Activated CD4-positive, alpha-beta T cell treated with anti-CD3 and anti-CD28 coated beads, Interleukin-2, amount 10 ng/mL, durations not matched to agents 24 days and 14 days (primary cell): ENCODE measurements at regions not wholly inside any gene's neighbourhood (a gene's known extent, or its start where the extent isn't known, plus 50 kb on each side); places are given as distances from the start of the nearest gene placed in this dataset.
A peak's percentile ranks its signal among the peaks of the same experiment; 100 is the strongest.

Source experiments
- DNase-seq: peaks from one replicate; pipeline ENCODE4 v3.0.0; 2022
- H3K27ac Mint-ChIP-seq: one replicate; pipeline ENCODE4 v1.8.0; 2022; ENCODE audit warnings: mild to moderate bottlenecking, mixed read lengths
- H3K27me3 Mint-ChIP-seq: one replicate; pipeline ENCODE4 v1.8.0; 2022; ENCODE audit warnings: mixed read lengths
- H3K36me3 Mint-ChIP-seq: one replicate; pipeline ENCODE4 v1.8.0; 2022; ENCODE audit warnings: low read depth, mild to moderate bottlenecking, mixed read lengths
- H3K4me1 Mint-ChIP-seq: one replicate; pipeline ENCODE4 v1.8.0; 2021; ENCODE audit warnings: mixed read lengths
- H3K4me3 Mint-ChIP-seq: one replicate; pipeline ENCODE4 v1.8.0; 2022; ENCODE audit warnings: mild to moderate bottlenecking, moderate library complexity, mixed read lengths
- H3K9me3 Mint-ChIP-seq: one replicate; pipeline ENCODE4 v1.8.0; 2021; ENCODE audit warnings: mixed read lengths
- intact Hi-C: fragments of 100-400 bp; cut with micrococcal nuclease; formaldehyde crosslinking; loops from one replicate; pipeline ENCODE4 v1.15.1; 2023

DNA sequence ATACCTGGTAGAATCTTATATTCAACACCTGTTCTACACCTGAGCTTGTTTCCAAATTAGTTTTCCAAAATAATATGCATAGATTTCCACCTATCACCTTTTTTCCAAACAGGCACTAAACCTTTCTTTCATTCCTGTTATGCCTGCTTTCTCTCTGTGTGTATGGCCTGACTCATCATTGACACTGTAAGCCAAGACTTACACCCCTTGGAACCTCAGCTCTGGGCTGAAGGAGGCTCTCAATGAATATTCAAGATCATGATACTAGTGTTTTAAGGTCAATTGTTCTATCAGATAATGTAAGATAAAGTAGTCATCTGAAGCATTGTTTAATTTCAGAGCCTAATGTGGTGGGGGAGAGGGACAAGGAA lies 1193.3 kb downstream of the FLRT2 start:
- intact Hi-C loops = no loop called here
- Mint-ChIP-seq H3K4me1 (no peaks in the 10 kb centered on the region), H3K36me3 (no peaks in the 10 kb centered on the region), H3K4me3 (no peak overlapping the region), H3K9me3 (no peaks in the 10 kb centered on the region), H3K27ac (no peak overlapping the region), H3K27me3 (no peaks in the 10 kb centered on the region)
- no peak for DNase-seq

DNA sequence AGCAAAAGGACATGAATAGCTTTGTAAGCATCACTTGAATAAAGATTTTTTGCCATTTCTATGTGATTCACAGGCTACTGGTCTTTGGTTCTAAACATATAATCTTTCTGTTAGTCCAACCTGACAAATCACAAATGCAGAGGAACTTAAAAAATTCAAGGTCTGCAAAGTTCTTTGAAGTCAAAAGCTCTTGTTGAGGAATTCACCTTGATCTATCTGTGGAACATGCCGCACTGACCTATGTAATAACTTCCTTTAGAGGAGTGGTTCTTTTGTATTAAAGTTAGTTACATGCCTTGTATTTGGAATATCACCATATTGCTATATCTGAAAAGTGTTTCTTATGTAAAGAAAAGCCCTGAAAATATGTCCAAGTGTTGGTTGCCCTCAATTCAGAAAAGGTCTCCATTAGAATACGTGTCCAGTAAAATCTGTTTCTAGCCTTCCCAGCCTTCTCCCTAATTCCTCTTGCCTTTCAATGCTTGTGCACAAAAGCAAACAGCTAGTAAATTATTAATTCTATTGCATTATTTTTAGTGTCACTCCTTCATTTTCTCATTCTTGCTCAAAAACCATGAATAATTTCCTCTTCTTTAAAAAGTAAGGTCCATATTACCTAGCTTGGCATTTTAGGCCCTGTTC lies 1192.8 kb downstream of the FLRT2 start:
- intact Hi-C loops = no loop called here
- no peaks in the 10 kb centered on the region for H3K9me3 Mint-ChIP-seq
- no peak for DNase-seq
- no peak overlapping the region for H3K4me3 Mint-ChIP-seq
- H3K4me1 Mint-ChIP-seq = no peaks in the 10 kb centered on the region
- no peaks in the 10 kb centered on the region for H3K27me3 Mint-ChIP-seq
- H3K36me3 Mint-ChIP-seq = no peaks in the 10 kb centered on the region
- no peak overlapping the region for H3K27ac Mint-ChIP-seq

DNA sequence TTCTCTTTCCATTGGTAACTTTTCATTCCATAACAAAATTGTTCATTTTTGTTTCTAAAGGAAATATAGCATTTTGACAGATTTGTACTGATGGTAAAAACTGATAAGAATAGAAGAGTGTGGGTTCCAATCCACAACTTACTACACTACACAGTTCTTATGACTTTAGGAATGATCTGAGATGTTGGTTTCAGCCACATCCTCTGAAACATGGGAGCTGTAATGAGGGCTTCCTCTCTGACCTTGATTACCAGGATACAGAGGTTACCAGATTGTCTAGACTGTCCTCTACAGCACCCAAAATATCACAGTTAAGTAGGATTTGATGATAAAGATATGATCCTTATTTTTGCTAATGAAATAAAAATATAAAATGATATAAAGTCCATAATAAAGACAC lies 1184.6 kb downstream of the FLRT2 start:
- H3K36me3 Mint-ChIP-seq = no peaks in the 10 kb centered on the region

DNA sequence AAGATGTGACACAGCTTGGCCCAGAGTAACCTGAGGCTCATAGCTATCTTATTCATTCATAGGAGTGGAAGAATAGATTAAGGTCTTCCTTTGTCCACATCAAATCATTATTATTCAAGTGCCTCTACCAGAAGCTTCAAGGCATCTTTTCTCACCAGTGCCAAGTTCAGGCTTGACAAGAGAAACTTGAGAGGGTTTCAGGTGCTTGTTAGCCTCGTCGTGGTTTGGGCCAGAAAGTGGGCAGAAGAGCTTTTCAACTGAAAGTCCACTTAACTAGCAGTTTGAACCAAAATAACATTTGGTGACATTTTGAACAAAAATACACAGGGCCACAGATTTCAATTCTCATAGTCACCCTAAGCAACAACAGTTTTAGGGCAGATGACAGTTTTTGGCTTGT lies 1184.2 kb downstream of the FLRT2 start:
- DNase-seq = no peak
- Mint-ChIP-seq H3K27ac (no peak overlapping the region), H3K36me3 (no peaks in the 10 kb centered on the region), H3K4me3 (no peak overlapping the region), H3K9me3 (no peaks in the 10 kb centered on the region), H3K27me3 (no peaks in the 10 kb centered on the region), H3K4me1 (no peaks in the 10 kb centered on the region)
- intact Hi-C loops = no loop called here

More for the DNA sequence above, 1184.6 kb downstream of the FLRT2 start:
- no peaks in the 10 kb centered on the region for H3K27me3 Mint-ChIP-seq
- no peak overlapping the region for H3K27ac Mint-ChIP-seq
- no peak overlapping the region for H3K4me3 Mint-ChIP-seq
- no peak for DNase-seq
- H3K4me1 Mint-ChIP-seq = no peaks in the 10 kb centered on the region
- H3K9me3 Mint-ChIP-seq = no peaks in the 10 kb centered on the region
- intact Hi-C loops = no loop called here

DNA sequence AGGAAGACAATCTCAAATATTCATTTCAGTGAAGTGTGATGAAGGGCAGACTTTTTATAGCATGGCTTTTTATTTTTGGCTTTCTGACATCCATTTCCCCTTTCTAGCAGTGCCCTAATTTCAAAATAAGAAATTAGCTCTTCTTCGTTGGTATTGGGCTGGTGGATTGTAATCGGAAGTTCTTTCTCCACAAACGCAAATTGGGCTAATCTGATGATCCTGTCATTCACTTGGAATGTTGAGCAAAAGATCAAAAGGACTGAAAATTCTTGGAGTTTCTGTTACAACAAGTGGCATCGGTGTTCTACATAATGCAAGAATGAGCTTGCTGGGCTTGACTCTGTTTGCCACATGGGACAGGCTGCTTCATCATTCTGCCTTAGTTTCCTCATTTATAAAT lies 1182.8 kb downstream of the FLRT2 start:
- H3K4me3 Mint-ChIP-seq = no peak overlapping the region
- H3K36me3 Mint-ChIP-seq = no peaks in the 10 kb centered on the region
- H3K27ac Mint-ChIP-seq = no peak overlapping the region
- no peaks in the 10 kb centered on the region for H3K4me1 Mint-ChIP-seq
- intact Hi-C loops = no loop called here
- no peaks in the 10 kb centered on the region for H3K9me3 Mint-ChIP-seq
- no peak for DNase-seq
- no peaks in the 10 kb centered on the region for H3K27me3 Mint-ChIP-seq

DNA sequence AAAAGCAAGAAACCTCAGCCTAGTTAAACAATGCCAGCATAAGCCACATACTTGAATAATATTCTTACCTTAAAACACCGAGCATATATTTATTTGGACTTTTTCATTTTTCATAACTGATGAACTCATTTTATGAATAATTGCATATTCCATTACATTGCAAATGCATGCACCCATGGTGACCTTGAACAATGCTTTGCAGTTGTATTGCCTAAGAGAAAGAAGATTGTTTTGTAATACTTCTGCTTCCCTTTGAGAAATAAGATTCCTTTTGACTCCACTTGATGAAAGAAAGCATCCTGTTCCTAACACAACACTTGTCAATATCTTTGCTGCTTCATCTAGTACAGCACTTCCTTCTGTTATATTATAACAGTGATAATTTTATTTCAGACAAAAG lies 1182.2 kb downstream of the FLRT2 start:
- H3K4me3 Mint-ChIP-seq = no peak overlapping the region
- no peak overlapping the region for H3K27ac Mint-ChIP-seq
- no peaks in the 10 kb centered on the region for H3K9me3 Mint-ChIP-seq
- no peak for DNase-seq
- H3K36me3 Mint-ChIP-seq = no peaks in the 10 kb centered on the region
- no peaks in the 10 kb centered on the region for H3K27me3 Mint-ChIP-seq
- H3K4me1 Mint-ChIP-seq = no peaks in the 10 kb centered on the region
- intact Hi-C loops = no loop called here

DNA sequence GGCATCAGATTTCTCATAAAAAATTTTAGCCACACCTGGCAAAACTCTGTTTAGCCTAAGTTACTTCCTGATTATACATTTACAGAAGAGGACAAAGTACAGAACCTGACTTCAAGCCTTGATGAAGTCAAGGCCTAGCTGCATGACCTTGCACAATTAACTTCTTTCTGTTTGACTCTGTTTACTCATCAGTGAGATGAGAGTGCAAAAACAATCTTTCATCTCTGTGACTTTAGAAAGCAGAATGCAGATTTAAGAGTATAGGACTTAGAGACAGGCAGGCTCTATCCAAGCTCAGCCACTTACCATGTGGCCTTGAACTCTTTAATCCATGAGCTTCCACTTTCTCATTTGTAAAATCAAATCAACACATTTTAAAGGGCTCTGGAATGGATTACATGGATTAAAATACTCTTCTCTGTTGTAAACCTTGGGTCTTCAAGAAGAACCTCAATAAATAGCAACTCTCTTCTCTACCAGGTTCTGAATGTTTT lies 1178.9 kb downstream of the FLRT2 start:
- intact Hi-C loops = no loop called here

DNA sequence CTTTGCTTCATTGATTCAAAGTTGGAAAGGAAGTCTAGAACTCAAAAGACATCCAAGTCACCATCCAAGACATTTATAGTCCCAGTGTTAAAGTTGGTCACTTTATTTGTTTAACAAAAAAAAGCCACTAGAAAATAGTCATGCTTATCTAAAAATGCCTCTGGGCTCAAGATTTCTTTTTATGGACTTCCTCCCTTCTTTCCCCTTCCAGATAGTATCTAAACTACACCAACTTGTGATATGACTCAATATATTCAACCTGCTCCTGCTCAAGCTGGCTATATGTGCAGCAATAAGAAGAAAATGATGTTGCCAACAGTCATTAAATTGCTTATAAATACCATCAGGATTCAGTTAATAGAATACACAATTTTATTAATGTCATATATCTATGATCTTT lies 1177.1 kb downstream of the FLRT2 start:
- Mint-ChIP-seq H3K27me3 (no peaks in the 10 kb centered on the region), H3K4me3 (no peak overlapping the region), H3K27ac (no peak overlapping the region), H3K4me1 (no peaks in the 10 kb centered on the region), H3K36me3 (no peaks in the 10 kb centered on the region), H3K9me3 (peaks cover 14% of the 10 kb centered on the region)
- DNase-seq = no peak
- intact Hi-C loops = no loop called here

More for the DNA sequence above, 1178.9 kb downstream of the FLRT2 start:
- H3K4me3 Mint-ChIP-seq = no peak overlapping the region
- no peaks in the 10 kb centered on the region for H3K27me3 Mint-ChIP-seq
- H3K36me3 Mint-ChIP-seq = no peaks in the 10 kb centered on the region
- DNase-seq = no peak
- peaks cover 13% of the 10 kb centered on the region for H3K9me3 Mint-ChIP-seq
- H3K4me1 Mint-ChIP-seq = no peaks in the 10 kb centered on the region
- no peak overlapping the region for H3K27ac Mint-ChIP-seq

DNA sequence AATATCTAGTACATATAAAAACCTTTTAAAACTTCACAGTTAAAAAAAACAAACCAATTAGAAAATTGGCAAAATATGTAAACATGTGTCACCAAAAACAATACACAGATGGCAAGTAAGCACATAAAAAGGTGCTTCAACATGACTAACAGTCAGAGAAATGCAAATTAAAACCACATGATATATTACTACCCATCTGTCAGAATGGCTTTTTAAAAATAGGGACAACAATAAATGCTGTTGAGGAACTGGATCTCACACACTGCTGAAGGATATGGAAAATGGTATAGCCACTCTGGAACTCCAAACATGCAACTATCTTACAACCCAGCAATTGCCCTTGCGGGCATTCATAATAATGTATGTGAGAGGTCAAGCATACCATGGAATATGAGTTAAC lies 1153.6 kb downstream of the FLRT2 start:
- Mint-ChIP-seq H3K27ac (no peak overlapping the region), H3K36me3 (no peaks in the 10 kb centered on the region), H3K4me3 (no peak overlapping the region), H3K9me3 (peaks cover 3% of the 10 kb centered on the region), H3K27me3 (no peaks in the 10 kb centered on the region), H3K4me1 (no peaks in the 10 kb centered on the region)
- intact Hi-C loops = no loop called here
- no peak for DNase-seq

DNA sequence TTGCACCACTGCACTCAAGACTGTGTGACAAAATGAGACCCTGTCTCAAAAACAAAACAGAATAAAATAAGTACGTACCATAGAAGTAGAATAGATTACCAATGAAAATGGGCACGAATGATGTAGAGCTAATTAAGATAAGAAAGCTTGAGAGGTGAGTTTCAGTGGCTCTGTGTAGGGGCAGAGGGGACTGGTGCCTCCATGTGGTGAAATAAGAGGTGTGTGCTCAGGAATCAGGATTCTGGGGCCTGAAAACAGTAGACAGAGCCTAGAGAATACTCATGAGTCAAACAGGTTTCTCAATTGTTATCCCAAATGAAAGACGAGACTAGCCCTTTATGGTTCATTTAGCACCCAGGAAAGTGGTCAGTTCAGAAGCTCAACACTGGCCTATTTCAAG lies 1145.1 kb downstream of the FLRT2 start:
- intact Hi-C loops = no loop called here
- Mint-ChIP-seq H3K27ac (no peak overlapping the region), H3K27me3 (no peaks in the 10 kb centered on the region), H3K4me3 (no peak overlapping the region), H3K4me1 (no peaks in the 10 kb centered on the region), H3K9me3 (peaks cover 3% of the 10 kb centered on the region), H3K36me3 (no peaks in the 10 kb centered on the region)
- DNase-seq = no peak

DNA sequence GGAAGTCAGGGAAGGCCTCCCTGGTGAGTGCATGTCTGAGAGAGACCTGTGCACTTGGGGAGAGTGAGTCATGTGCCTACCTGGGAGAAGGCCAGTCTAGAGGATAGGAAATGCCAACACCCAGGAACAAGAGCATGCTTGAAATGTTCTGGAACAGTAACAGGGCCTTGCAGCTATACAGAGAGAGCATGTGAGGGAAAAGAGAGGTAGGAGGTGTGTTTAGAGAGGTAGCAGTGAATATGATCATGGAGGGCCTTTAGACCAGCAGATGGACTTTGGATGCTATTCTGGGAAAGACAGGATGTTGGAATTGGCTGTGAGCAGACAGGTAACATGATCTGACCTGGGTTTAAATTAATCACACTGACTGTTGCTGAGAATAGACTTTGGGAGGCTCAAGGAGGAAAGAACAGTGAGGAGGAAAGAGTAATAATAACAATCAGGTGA lies 1143.6 kb downstream of the FLRT2 start:
- no peaks in the 10 kb centered on the region for H3K4me1 Mint-ChIP-seq
- H3K27ac Mint-ChIP-seq = no peak overlapping the region
- no peak for DNase-seq
- no peaks in the 10 kb centered on the region for H3K36me3 Mint-ChIP-seq
- H3K27me3 Mint-ChIP-seq = no peaks in the 10 kb centered on the region
- no peaks in the 10 kb centered on the region for H3K9me3 Mint-ChIP-seq
- no peak overlapping the region for H3K4me3 Mint-ChIP-seq
- intact Hi-C loops = no loop called here

DNA sequence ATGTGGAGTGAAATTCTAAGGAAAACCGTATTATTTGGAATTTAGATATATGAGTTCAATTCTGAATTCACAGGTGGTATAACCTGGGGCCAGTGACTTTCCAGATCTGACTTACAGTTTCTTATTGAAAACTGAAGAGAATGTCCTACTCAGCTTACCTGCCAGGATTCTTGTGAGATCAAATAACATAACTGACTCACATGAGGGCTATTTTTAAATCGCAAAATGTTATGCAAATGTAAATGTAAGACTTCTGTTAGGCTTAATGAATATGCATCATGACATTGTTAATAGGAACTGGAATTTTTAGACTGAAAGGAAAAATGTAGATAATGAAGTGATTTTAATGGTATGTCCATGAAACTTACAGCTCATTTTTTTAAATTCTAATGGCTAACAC lies 1142.1 kb downstream of the FLRT2 start:
- intact Hi-C loops = no loop called here
- no peaks in the 10 kb centered on the region for H3K27me3 Mint-ChIP-seq
- H3K4me1 Mint-ChIP-seq = no peaks in the 10 kb centered on the region
- DNase-seq = no peak
- H3K9me3 Mint-ChIP-seq = no peaks in the 10 kb centered on the region
- H3K4me3 Mint-ChIP-seq = no peak overlapping the region
- no peaks in the 10 kb centered on the region for H3K36me3 Mint-ChIP-seq
- no peak overlapping the region for H3K27ac Mint-ChIP-seq

DNA sequence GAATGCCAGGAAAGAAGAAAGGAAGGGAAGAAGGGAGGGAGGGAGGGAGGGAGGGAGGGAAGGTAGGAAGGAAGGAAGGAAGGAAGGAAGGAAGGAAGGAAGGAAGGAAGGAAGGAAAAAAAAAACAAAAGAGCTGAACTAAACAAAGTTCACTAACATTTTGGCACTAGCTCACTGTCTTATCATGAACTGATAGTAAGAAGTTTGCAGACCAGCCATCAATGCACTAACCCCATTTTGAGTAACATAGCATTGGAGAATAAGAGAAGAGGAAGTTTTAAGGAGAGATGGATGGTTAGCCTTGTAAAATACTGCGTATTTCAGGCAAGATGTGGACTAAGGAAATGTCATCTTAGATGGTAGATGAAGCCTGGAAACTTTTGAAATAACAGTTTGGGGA lies 1136.0 kb downstream of the FLRT2 start:
- intact Hi-C loops = no loop called here
- H3K4me3 Mint-ChIP-seq = no peak overlapping the region
- no peaks in the 10 kb centered on the region for H3K4me1 Mint-ChIP-seq
- H3K36me3 Mint-ChIP-seq = no peaks in the 10 kb centered on the region
- no peak for DNase-seq
- no peaks in the 10 kb centered on the region for H3K9me3 Mint-ChIP-seq
- no peaks in the 10 kb centered on the region for H3K27me3 Mint-ChIP-seq
- no peak overlapping the region for H3K27ac Mint-ChIP-seq

DNA sequence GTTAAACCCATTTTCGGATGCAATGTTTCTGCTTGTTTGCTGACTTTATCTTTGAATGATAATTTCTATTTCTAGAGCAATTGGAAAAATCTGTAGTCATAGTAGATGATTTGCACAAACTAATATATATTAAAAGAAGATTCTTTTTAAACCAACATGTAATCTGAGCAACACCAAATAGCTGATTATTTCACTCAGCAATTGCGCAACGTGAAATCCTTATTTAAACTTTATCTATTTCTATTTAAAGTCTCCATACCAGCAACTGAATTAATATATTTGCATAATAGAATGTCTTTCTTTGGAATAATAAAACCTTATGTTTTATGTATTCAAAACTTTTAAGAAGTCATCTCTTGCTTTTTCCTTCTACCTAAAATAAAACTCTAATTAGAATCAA lies 1132.4 kb downstream of the FLRT2 start:
- Mint-ChIP-seq H3K27ac (no peak overlapping the region), H3K27me3 (no peaks in the 10 kb centered on the region), H3K4me3 (no peak overlapping the region), H3K4me1 (no peaks in the 10 kb centered on the region), H3K36me3 (no peaks in the 10 kb centered on the region), H3K9me3 (no peaks in the 10 kb centered on the region)
- no peak for DNase-seq
- intact Hi-C loops = no loop called here

DNA sequence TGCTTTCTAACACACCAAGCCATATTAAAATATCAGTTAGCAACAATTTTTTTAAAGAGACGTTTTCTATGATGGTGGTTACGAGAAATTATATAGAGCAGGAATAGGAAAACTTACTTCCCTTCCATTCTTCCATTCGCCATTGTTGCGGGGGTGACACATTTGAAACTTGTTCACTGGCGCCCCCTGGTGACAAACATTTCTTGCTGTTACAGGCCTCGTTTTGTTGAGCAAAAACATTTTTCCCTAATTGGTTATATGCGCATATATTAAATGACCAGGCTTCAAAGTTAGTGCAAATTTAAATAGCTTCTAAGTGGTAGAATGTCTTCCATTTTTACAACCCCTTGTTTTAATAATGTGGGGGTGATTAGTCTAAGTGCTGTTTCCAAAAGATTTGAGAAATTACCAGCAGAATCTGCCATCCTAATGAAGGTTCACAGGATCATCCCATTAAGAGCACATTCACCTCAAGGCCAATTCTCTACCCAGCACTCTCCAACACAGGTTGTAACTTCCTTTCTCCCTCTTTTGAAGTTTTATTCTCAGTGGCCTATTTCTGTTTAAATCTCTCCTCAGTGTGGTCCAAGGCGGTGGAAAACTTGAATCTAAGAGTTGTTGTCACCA lies 1124.7 kb downstream of the FLRT2 start:
- Mint-ChIP-seq H3K36me3 (no peaks in the 10 kb centered on the region), H3K27me3 (no peaks in the 10 kb centered on the region), H3K9me3 (no peaks in the 10 kb centered on the region), H3K4me3 (no peak overlapping the region), H3K4me1 (no peaks in the 10 kb centered on the region), H3K27ac (no peak overlapping the region)
- DNase-seq = peak; percentile 65
- intact Hi-C loops = no loop called here
